Stomach (tissue), 8 donors: ENCODE measurements at regions not wholly inside any gene's neighbourhood (a gene's known extent, or its start where the extent isn't known, plus 50 kb on each side); places are given as distances from the start of the nearest gene placed in this dataset.

ENCODE experiments used
- DNase-seq, 2 donors: peaks; one replicate each; pipeline versions ENCODE4 v3.0.0 to v3.0.0-alpha.2; 2013 to 2019
- H3K27ac ChIP-seq, 5 donors: fragments of 200-600 bp in 4 of 5; sonication (generic) in 4 of 5; one replicate each; pipeline ENCODE4 v1.5.1; 2013 to 2019; ENCODE audit warnings: mild to moderate bottlenecking in 1 of 5, moderate library complexity in 1 of 5
- H3K27me3 ChIP-seq, 3 donors: fragments of 200-600 bp; sonication (generic); one replicate each; pipeline ENCODE4 v1.5.1; 2017 to 2019; ENCODE audit warnings: mixed run types in 1 of 3
- H3K36me3 ChIP-seq, 4 donors: fragments of 200-600 bp; sonication (generic); 1 replicate in 3 of 4; 2 replicates in 1 of 4; pipeline ENCODE4 v1.5.1; 2016 to 2019
- H3K4me1 ChIP-seq, 4 donors: fragments of 200-600 bp; sonication (generic); one replicate each; pipeline ENCODE4 v1.5.1; 2016 to 2019
- H3K4me3 ChIP-seq, 4 donors: fragments of 200-600 bp; sonication (generic) in 3 of 4; one replicate each; pipeline ENCODE4 v1.5.1; 2016 to 2019; ENCODE audit warnings: mild to moderate bottlenecking in 1 of 4
- H3K9me3 ChIP-seq, 4 donors: fragments of 200-600 bp; sonication (generic); one replicate each; pipeline ENCODE4 v1.5.1; 2016 to 2019
- CTCF ChIP-seq, 7 experiments: fragments of 450-650 bp in 4 of 7; fragments of 200-600 bp in 3 of 7; sonication (generic) in 3 of 7; IDR thresholded peaks; one replicate each; pipeline ENCODE4 v1.5.1; 2016 to 2019; ENCODE audit warnings: antibody characterized with exemption in 7 of 7, control low read depth in 2 of 7, mild to moderate bottlenecking in 1 of 7
- EP300 ChIP-seq: sonication (generic); formaldehyde crosslinking; IDR thresholded peaks from one replicate; pipeline ENCODE4 v1.6.1; 2017; ENCODE audit warnings: antibody characterized with exemption
- POLR2A ChIP-seq, 4 donors: fragments of 450-650 bp; IDR thresholded peaks; one replicate each; pipeline ENCODE4 v1.6.1; 2016; ENCODE audit warnings: antibody characterized with exemption in 4 of 4, control low read depth in 2 of 4, mild to moderate bottlenecking in 1 of 4, moderate library complexity in 1 of 4
- POLR2AphosphoS5 ChIP-seq, 3 donors: sonication (generic); formaldehyde crosslinking; IDR thresholded peaks; one replicate each; pipeline ENCODE4 v1.6.1; 2016; ENCODE audit warnings: antibody characterized with exemption in 3 of 3
- WGBS, 5 donors: extraction: QIAGEN DNeasy Blood & Tissue Kit in 3 of 5; methylation state at CpG; one replicate each; pipeline versions ENCODE4 v1.1.5 to v1.1.7; 2013 to 2018; 5-methylcytosine and 5-hydroxymethylcytosine counted together
- intact Hi-C: fragments of 100-400 bp; cut with DNase I; formaldehyde crosslinking; loops from one replicate; pipeline ENCODE4 v1.15.1; 2023; ENCODE audit warnings: low total_unique reads
- donor health status: healthy with polysubstance abuse.
- donor health status: Bipolar disorder and iron deficiency.
- donor health status: healthy.

GRCh38 chr13:73913751-73914518 is 220.3 kb downstream of the KLF12 start:
- intact Hi-C loops = no loop called here
- H3K4me3 ChIP-seq = no peak overlapping the region

DNA sequence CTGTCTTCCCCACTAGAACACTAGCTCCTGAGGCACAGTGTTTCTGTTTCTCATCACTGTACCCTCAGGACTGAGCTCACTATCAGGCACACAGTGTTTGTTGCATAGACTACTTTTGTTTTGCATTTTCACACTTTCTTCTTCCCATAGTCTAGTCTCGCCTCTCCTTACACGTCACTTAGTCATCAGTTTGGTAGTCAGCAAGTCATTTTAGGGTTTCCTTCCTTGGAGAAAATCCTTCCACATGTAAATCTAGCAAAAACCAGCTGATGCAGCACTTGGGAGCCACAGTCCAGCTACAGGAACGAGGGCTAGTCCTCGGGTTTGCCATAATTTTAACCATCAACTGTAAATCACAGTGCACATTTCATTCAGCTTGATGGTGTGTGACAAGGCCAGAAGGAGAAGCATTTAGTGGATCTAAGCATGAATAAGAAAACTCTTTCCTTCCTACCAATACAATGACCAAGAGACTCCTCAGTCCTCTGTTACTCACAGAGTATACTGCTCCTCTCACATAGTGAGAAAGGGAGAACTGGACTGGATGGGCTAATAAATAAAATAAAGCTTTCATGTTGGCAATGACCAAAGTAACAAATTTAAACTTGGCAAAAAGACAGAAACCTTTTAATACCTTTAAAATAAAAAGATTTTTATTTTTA is 221.0 kb downstream of the KLF12 start:
- Histone ChIP-seq H3K4me3 (no peak overlapping the region), H3K4me1 (peaks cover 10 to 33% (median 14%) of the 10 kb centered on the region in 4 donors), H3K36me3 (no peaks in the 10 kb centered on the region), H3K27ac (no peak overlapping the region), H3K27me3 (no peaks in the 10 kb centered on the region), H3K9me3 (no peaks in the 10 kb centered on the region)
- intact Hi-C loops = no loop called here
- WGBS, 5 donors = 51 to 76% (median 71%) methylated on average over 4 of the region's 4 CpGs
- TF ChIP-seq POLR2A (IDR thresholded peaks at IDR 0.05) (no peak), EP300 (no peak), CTCF (IDR thresholded peaks at IDR 0.05) (no peak), POLR2AphosphoS5 (IDR thresholded peaks at IDR 0.05) (no peak)
- DNase-seq = no peak

More at GRCh38 chr13:73913751-73914518, 220.3 kb downstream of the KLF12 start:
- no peak for TF ChIP-seq EP300
- TF ChIP-seq POLR2A (IDR thresholded peaks at IDR 0.05) = no peak
- TF ChIP-seq POLR2AphosphoS5 (IDR thresholded peaks at IDR 0.05) = no peak
- no peak for TF ChIP-seq CTCF (IDR thresholded peaks at IDR 0.05)
- H3K9me3 ChIP-seq = no peaks in the 10 kb centered on the region
- H3K36me3 ChIP-seq = no peaks in the 10 kb centered on the region
- H3K27me3 ChIP-seq = no peaks in the 10 kb centered on the region
- peaks cover 10 to 33% (median 14%) of the 10 kb centered on the region in 4 donors for H3K4me1 ChIP-seq
- WGBS, 5 donors = 39 to 50% (median 45%) methylated on average over 4 of the region's 4 CpGs
- H3K27ac ChIP-seq = peak overlapping the region in 1 of 5 donors; percentile 5
- peak in 1 of 2 donors; percentile 22 for DNase-seq

DNA sequence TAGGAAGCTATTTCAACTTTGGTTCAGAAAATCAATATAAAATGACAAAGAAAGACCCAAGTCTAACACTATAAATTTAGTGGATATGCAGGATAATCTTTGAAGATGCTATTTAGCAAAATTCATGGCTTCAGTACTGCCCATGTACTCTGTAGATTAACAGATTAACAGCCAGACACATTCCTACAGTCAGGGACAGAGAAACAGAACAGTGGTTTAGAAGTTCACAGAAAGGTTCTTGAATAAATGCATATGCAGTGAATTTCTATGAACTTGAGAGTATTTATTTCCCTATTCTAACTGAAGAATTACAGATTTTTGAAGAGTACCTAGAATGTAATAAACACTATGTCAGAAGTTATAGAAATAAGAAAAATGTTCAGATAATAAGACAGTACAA is 222.8 kb downstream of the KLF12 start:
- intact Hi-C loops = no loop called here
- H3K27ac ChIP-seq = no peak overlapping the region
- peaks cover 10 to 33% (median 14%) of the 10 kb centered on the region in 4 donors for H3K4me1 ChIP-seq
- H3K9me3 ChIP-seq = no peaks in the 10 kb centered on the region
- H3K27me3 ChIP-seq = no peaks in the 10 kb centered on the region
- no peak overlapping the region for H3K4me3 ChIP-seq
- TF ChIP-seq CTCF (IDR thresholded peaks at IDR 0.05) = no peak
- no peak for TF ChIP-seq POLR2AphosphoS5 (IDR thresholded peaks at IDR 0.05)
- no peak for TF ChIP-seq POLR2A (IDR thresholded peaks at IDR 0.05)
- no peak for TF ChIP-seq EP300
- H3K36me3 ChIP-seq = no peaks in the 10 kb centered on the region
- no peak for DNase-seq

- H3K27ac ChIP-seq = no peak overlapping the region
- no peak for TF ChIP-seq POLR2A (IDR thresholded peaks at IDR 0.05)
- TF ChIP-seq EP300 = no peak
- TF ChIP-seq POLR2AphosphoS5 (IDR thresholded peaks at IDR 0.05) = no peak
- TF ChIP-seq CTCF (IDR thresholded peaks at IDR 0.05) = no peak
- H3K4me3 ChIP-seq = no peak overlapping the region
- no peaks in the 10 kb centered on the region for H3K36me3 ChIP-seq
- no peaks in the 10 kb centered on the region for H3K27me3 ChIP-seq
- intact Hi-C loops = no loop called here
- no peaks in the 10 kb centered on the region for H3K9me3 ChIP-seq
- peaks cover 10 to 33% (median 14%) of the 10 kb centered on the region in 4 donors for H3K4me1 ChIP-seq
- DNase-seq = no peak
Measured at GRCh38 chr13:73910733-73911132, 223.5 kb downstream of the KLF12 start.
